Epidermal melanocyte (primary cell): ENCODE measurements at regions not wholly inside any gene's neighbourhood (a gene's known extent, or its start where the extent isn't known, plus 50 kb on each side); places are given as distances from the start of the nearest gene placed in this dataset.

Experiments used
- DNase-seq: peaks from one replicate; pipeline ENCODE4 v3.0.0; 2011; ENCODE audit warnings: low spot score; ENCODE audit not compliant: insufficient read length

DNA sequence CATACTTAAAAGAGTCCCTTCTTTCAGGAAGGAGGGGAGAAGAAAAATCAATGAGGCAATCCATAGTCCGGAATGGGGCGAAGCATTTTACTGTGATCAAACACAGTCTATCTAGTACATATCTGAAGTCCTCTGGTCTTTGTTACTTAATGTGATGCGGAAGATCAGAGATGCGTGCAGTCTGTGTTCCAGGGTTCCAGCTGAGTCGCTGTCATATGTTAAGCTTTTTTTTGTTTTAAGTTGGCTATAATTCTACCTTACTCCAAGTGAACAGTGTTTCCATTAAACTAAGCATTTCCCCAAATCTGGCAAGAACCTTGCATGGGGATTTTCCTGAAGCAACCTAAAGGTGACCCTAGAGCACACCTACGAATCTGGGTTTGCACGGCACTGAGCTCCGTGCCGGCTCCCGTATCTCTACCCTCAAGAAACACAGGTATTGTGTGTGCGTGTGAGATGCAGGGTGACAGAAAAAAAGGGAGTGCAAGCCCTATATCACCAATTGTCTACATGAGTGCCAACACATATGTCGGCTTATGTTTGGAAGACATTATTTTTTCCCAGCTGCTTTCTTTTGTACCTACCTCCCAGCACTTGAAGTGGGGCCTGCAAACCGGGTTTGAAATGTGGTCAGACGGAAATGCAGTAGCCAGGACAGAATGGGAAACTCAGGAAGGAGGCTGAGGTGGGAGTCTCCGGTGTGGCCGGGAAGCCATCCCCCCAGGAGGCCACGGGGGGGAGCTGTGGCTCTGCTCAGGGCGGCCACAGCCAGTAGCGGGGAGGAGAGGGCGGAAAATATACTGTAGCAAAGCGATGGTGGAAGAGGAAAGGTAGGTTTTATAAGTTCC is 435.8 kb upstream of the MGMT start:
- DNase-seq = no peak

DNA sequence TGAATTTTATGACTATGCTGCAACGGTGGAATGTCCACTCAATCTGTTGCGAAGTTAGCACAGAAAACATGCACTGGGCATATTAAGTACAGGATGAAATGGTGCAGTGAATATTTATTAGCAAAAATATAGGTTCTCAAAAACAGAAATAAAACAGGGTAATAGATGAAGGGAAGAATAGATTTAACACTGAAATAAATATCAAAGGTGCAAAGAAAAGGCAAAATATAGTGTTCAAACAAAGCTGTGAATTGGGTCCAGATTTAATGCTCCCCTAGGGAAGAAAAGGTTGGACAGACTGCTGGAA is 435.2 kb upstream of the MGMT start:
- DNase-seq = no peak

GRCh38 chr10:129032372-129033313 is 434.4 kb upstream of the MGMT start:
- no peak for DNase-seq

GRCh38 chr10:129033340-129033739 is 433.7 kb upstream of the MGMT start:
- DNase-seq = no peak

GRCh38 chr10:129033790-129034272 is 433.2 kb upstream of the MGMT start:
- DNase-seq = no peak

GRCh38 chr10:129035052-129035827 is 431.8 kb upstream of the MGMT start:
- DNase-seq = no peak

GRCh38 chr10:129038522-129038921 is 428.5 kb upstream of the MGMT start:
- no peak for DNase-seq

GRCh38 chr10:129039406-129040370 is 427.4 kb upstream of the MGMT start:
- no peak for DNase-seq

DNA sequence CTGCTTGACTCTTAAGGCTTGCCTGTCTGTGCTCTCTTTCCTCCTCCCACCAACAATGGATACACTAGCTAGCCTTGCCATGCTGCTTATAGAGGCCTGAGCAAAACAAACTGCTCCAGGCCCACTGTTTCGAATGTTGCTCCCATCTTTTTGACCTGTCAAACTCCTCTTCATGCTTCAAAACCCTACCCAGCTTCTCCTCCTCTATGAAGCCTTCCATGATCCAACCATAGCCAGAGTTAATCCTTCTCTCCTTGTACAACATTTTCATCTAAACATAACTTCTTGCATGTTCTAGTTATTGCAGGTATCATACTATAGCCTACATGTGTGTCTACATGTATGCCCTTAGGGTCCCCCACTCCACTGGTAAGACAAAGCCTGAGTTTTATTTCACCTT is 426.7 kb upstream of the MGMT start:
- DNase-seq = no peak

- no peak for DNase-seq
Observed at GRCh38 chr10:129041916-129042315, 425.1 kb upstream of the MGMT start.

- DNase-seq = no peak
Observed at GRCh38 chr10:129042776-129043595, 424.1 kb upstream of the MGMT start.

DNA sequence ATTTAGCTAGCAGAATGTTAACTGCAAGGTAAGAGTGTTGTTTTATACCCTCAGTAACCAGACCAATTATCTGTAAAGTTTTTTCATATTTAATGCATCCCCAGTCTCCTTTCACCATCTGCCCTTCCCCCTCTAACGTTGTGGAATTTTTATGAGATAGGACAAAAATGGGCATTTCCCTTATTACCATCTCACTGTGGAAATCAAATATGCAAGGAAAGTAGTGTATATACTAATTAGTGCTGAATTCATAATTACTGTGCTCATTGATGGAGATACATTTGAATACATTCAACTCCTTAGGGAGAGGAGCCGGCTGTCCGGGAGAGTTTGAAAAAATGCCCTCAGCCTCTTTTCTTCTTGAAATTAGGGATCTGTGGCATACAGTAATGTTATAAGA is 423.4 kb upstream of the MGMT start:
- DNase-seq = no peak

- no peak for DNase-seq
Observed at GRCh38 chr10:129045599-129045998, 421.4 kb upstream of the MGMT start.

GRCh38 chr10:129046065-129046681 is 420.9 kb upstream of the MGMT start:
- DNase-seq = no peak

GRCh38 chr10:129046962-129047361 is 420.1 kb upstream of the MGMT start:
- DNase-seq = no peak

GRCh38 chr10:129047600-129047999 is 419.4 kb upstream of the MGMT start:
- no peak for DNase-seq

DNA sequence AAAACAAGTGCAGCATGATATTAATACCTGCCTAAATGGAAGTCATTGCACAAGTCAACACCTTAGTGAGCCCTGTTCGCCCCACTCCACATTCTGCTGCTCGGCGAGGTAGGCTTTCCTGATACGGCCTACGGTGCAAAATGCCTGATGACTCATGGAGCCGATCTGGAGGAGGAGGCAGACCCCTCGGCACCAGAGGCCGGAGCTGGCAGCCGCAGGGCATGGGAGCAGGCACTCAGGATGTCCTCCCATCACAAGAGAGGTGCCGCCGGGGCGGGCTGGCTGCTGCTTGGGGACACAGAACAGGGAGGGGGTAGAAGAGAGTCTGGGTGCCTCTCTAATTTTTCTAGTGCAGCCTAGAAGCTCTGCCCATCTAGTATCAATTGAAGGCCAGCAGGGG is 418.5 kb upstream of the MGMT start:
- DNase-seq = no peak

DNA sequence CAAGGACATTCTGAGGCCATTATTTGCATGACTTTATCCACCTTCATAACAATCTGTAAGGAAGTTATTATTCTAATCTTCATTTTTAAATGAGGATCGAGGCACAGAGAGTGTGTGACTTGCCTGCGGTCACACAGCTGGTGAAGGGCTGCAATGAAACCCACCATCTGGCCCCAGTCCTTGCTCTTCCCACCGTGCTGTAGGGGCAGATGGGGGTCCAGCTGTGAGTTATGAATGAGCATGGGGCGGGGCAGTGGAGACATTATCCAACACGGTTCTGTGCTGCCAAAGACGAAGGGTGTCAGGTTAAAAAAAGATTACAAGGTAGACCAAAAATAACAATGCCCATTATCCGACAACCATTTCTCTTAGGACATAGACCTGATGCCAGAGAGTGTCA is 417.5 kb upstream of the MGMT start:
- no peak for DNase-seq

DNA sequence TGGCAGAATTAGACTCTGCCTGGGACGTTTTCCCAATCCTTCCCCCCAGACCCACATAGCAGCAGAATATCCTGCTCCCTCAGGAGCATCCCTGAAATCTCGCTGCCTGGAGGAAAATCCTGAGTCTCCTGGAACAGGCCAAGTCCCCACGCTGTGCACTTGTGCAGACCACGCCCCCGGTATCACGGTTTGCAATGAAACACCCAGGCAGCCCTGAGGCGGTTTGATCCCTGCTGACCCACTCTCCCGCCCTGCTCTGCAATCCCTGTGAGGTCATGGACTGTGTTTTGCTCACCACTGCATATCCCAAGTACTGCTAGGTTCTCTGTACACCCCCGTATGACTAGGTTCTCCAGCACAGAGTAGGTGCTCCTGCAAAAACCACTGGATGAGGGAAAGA is 411.8 kb upstream of the MGMT start:
- DNase-seq = no peak
